GM21360 (cell line): ENCODE measurements at regions not wholly inside any gene's neighbourhood (a gene's known extent, or its start where the extent isn't known, plus 50 kb on each side); places are given as distances from the start of the nearest gene placed in this dataset.

Experiments used
- ATAC-seq: cut with Tn5 transposase; IDR thresholded peaks from one replicate; pipeline ENCODE4 v1.9.1; 2021; ENCODE audit warnings: mild to moderate bottlenecking, moderate library complexity; ENCODE audit not compliant: unreplicated experiment

DNA sequence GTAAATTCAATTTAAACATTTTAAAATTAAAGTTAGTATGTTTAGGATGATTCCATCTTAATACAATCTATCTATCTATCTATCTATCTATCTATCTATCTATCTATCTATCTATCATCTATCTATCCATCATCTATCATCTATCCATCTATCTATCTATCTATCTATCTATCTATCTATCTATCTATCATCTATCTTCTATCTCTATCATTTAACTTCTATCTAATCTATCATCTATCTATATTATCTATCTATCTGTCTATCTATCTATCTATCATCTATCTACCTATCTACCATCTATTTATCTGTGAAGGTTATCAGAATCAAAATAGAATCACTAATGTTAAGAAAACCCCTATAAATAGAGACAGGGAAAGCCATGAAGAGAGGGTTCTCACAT lies 78.3 kb downstream of the RAMP3 start:
- ATAC-seq = no peak

DNA sequence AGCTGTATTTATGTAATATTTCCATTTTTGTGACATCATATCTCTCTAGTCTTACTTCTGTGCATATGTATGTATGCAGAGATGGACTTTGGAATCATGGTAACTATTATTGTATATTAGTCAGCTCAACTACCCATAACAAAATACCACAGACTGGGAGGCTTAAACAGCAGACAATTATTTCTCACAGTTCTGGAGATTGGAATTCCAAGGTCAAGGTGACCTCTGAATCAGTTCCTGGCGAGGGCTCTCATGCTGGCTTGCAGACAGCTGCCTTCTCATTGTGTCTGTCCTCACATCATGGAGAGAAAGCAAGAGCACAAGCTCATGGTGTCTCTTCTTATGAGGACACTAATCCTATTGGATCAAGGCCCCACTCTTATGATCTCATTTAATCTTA lies 79.1 kb downstream of the RAMP3 start:
- ATAC-seq = no peak

DNA sequence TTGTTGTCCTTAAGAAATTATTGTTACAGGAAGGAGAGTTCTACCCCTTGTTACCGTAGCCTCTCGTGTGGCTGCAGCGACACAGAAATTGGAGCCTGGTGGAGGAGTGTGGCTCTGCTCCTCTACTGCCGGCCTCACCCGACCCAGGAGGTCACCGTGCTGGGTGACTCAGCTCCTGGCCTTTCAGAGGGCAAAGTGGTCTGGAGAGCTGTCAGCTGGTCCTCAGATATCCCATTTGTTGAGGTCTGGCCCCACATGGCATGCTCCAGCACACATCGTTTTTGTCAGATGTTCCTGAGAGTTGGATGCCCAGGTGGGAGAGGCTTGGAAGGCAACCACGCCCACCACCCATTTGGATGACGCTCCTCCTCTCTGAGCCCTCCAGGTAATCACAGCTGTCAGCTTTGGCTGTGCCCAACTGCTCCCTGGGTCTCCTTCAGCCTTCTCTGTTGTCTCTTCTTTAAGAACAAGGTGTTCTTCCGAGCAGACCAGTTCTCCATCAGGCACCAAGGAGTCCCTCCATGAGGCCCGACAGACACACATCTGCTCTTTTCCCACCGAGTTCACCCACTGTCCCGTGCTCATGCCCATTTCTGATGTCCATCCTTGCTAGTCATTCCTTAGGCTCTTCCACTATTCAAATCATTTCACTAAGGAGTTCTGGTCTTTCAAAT lies 80.3 kb downstream of the RAMP3 start:
- no peak for ATAC-seq

DNA sequence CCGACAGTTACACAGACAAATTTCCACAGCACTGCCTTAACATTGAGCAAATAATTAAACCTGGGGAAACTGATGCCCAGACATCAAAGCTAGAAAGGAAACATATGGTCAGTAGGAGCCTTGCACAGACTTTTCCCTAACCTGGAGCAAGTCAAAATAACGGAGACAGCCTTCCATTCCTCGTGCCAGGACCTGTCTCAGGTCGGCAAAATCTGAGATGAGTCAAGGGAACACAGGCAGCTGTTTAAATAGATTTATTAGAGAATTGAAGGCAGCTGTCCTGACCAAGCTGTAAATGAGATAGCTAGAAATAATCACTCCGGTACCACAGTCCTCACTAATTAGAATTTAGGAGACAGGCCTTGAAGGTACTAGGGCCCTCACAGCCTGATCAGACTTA lies 81.2 kb downstream of the RAMP3 start:
- ATAC-seq = no peak

DNA sequence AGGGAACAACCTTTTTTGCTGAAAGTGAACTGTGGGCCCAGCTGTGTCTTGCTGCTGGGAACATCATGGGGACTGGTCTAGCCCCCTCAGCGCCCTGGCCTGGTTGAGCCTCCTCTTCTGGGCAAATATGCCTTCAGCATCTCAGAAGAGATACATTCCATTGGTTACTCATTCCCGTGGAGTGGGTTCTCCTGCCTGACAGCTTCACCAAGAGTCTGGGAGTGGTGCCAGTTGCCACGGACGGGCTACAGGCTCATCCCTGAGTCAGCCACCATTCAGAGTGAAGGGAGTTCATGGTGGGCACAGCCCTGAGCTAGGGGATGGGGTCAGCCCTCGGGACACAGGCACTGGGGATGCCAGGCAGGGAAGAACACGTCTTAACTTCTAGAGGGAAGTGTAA lies 81.9 kb downstream of the RAMP3 start:
- no peak for ATAC-seq

DNA sequence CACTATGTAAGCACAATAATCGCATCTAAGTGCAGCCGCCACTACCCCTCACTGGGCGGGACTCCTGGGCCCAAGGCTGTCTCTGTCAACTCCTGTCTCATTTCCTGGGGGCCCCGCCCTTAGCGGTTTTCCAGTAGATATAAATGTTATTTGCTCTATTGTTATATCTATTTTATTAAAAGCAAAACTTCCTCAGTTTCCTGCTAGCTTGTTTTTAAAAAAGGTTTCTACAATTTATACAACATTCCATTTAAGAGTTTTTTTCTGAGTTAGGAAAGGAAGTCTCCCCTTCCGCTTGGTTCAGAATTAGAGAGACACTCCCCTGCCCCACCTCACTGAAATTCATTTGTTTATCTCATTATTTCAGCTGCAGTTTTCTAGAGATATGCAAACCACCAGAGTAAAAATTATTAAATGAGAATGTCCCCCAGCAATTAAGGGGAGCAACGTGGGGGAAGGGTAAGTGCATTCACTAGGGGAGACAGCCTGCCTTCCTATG lies 82.7 kb downstream of the RAMP3 start:
- no peak for ATAC-seq

DNA sequence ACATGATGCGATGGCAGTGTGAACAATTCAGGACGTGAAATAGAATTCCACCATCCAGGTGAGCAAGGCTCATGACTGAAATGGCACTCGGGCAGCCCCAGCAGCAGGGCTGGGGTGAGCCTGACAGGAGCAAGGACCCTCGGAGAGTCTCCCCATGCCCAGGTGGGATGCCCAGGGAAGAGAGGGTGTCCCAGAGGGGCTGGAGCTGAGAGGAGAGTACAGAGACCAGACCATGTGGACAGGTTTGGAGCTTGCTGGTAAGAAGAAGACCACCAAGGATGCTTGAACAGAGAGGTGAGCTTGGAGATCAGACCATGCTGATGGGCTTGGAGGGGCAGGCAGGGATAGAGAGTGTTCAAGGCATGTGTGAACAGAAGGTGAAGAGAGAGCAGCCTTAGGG lies 83.3 kb downstream of the RAMP3 start:
- no peak for ATAC-seq

DNA sequence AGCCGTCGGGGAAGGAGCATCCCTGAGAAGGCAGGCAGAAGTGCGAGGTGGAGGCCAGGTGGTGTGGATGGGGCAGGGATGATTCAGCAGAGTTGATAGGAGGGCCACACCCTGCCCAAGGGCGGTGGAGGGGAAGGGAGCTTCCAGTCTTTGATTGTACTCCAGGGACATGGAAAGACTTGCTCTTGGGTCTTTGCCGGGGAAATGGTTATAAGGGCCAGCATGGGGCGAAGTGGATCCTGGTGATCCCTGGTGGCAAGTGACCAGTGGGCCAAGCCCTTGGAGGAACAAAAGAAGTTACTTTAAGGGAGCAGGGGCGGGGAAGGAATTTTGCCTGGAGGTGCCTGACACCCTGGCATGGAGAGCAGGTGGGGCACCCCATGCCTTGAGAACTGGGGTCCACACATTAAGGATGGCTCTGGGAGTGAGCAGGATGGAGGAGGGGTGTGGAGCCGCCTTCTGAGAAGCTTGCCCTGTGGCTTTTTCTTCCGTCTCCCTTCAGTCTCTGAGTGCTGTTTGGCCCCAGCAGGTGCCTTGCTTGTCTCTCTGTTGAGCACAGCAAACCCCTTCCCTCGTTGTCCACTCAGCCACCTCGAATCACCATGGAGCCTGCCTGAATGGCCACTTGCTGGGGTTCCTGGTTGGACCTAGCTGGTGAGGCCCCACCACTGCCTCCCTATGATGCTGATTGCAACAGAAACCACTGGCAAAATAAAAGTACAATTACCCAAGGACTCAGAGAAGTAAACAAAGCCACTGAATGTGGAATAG lies 83.9 kb downstream of the RAMP3 start:
- ATAC-seq = no peak

DNA sequence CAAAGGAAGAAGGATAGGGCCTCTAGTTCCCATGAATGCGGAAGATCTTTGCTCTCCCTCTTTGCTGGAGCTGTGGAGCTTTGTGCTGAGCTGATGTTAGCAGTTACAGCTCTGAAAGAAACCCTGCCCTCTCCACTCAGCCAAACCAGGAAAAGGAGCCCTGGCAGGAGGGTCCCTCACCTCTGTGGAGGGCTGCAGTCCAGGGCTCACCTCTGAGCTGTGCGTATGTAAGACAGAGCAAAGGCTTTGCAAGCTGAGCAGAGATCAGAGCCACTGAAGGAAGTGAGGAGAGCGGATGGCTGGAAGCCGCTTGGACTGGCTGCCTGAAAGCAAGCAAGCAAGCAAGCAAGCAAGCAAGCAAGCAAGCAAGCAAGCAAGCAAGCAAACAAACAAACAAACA lies 84.7 kb downstream of the RAMP3 start:
- no peak for ATAC-seq

DNA sequence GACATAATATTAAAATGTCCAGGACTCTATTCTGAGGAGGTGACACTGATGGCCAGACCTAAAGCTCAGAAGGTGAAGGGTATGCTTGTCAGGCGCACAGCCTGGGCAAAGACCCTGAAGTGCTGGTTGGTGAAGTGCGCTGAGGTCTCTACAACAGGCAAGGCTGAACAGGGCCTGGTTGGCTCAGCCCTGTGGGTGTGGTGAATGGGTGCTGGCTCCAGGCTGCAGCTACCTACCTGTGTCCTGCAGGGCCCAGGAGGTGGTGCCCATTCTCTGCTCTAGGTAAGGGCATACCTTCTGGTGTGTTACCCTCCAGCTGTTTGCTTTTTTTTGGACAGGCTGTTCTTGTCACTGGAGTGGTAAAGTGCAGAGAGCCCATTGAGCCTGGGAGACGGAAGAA lies 85.1 kb downstream of the RAMP3 start:
- no peak for ATAC-seq

DNA sequence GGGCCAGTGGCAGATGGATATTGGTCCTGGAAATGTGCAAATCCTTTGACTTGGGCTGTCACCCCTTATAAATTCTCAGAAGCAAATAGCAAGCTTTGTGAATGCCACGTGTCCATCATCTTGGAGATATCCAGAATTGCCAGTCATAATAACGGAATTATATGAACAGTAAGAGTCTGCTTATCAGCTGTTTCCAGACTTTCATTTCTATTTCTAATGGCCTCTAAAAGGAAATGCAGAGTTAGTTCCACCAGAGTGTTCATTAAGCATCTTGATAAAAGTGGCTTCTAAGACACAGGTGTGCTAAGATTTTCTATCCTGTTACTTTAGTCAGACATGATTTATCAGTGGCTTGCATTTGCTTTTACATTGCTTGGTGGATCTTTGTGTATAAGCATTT lies 87.4 kb downstream of the RAMP3 start:
- no peak for ATAC-seq

DNA sequence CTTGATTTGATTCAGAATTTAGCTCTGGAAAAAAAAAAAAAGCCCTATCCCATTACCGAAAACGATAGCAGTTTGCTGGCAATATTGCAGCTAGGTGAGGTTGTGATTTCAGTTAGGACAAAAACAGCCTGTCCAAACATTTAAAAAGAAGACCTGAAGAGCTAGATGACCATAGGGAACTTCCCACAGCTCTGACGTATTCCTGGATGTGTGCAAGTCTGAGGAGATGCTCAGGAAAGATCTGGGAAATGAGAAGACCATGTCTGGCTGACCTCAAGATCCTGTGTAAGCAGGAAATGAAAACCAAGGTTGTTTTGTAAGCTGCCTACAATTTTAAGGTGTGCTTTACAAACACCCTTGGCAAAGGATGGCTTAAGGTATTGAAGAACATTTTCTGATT lies 88.7 kb downstream of the RAMP3 start:
- ATAC-seq = no peak

DNA sequence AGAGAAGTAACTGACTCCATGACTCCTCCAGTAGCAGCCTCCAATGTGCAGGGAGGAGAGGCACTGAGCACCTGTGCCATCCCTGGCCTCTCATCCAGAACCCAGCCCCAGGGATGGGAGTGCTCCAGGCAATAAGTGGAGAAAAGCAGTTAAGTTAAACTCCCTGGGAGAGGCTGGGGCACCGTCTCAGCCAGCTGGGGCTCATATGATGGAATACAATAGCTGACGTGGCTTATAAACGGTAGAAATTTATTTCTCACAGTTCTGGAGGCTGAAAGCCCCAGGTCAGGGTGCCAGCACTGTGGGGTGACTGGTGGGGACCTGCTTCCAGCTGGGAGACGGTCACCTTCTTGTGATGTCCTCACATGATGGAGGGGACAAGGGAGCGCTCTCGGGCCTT lies 94.7 kb downstream of the RAMP3 start:
- ATAC-seq = no peak

DNA sequence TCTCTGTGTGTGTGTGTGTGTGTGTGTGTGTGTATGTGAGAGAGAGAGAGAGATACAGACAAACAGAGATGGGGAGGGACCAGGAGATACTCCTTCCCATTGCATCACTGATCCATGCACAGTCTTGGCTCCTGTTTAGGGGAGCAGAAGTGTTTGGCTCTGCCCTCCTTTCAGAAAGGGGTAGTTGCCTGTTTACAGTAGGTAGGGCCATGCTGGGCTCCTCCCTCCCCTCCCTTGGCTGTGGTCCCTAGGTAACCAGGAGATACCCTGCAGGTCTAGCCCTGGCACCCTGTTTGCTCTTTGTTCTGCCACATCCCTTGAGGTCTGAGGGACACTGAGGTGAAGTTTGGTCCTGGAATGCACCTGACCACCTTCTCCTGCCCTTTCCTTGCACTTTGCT lies 95.3 kb downstream of the RAMP3 start:
- no peak for ATAC-seq

DNA sequence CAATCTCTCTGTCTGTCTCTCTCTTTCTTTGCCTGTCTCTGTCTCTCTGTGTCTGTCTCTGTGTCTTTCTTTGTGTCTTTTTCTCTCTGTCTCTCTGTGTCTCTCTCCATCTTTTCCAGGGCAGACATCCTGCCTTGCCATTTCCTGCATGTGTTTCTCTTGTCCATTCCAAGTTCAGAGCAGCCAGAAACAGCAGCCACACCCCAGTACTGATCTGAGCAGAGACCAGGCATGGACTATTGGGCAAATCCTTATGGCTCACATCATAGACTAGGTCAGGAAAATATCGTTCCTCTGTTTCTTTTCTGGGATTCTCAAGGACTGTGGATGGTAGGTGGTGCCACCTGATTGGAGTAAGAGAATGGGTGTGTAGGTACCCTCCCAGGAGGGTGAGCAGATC lies 95.8 kb downstream of the RAMP3 start:
- ATAC-seq = no peak

DNA sequence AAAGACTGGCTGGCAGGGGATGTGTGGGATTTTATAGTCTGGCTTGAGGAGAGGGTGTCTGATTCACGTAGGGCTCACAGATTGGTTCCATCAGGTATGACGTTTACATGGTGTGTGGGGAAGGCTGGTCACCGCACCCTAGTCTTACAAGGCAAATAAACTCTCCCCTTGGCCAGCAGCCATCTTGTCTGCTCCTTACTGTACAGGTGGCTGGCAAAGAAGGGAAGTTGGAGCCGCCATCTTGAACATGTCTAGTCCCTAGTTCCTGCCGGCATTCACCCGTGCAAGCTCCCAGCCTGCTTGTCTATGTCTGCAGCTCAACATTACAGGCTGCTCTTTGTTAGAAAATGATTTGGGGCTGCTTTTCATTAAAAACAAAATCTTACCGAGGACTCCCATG lies 97.6 kb downstream of the RAMP3 start:
- ATAC-seq = no peak

DNA sequence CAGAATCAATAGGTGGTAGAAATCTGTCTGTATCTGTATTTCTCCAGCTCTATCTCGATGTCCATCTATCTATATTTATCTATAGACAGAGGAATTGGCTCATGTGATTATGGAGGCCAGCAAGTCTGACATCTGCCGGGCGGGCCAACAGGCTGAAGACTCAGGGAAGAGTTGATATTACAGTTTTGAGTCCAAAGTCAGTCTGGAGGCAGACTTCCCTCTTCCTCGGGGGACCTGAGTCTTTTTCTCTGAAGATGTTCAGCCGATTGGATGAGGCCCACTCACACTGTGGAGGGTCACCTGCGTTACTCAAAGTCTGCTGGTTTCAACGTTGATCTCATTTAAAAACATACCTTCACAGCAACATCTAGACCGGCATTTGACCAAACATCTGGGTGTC lies 98.7 kb downstream of the RAMP3 start:
- no peak for ATAC-seq

DNA sequence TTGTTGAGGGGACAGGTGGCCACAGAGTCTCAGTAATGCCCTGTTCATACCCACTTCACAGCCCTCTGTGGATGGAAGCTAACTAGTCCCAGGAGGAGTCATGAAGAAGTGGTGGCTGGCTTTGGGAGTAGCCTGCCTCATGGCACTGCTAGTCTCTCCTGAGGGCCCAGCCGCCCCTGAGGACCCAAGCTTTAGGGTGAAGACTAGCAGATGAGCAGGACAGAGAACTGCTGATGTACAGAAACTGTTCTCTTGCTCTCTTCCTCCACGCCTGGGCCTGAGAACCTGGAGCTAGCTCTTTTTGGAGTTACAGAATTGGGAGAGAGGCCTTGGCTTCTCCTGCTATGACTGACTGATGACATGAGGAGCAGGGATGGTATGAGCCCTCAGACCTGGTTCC lies 99.2 kb downstream of the RAMP3 start:
- no peak for ATAC-seq

DNA sequence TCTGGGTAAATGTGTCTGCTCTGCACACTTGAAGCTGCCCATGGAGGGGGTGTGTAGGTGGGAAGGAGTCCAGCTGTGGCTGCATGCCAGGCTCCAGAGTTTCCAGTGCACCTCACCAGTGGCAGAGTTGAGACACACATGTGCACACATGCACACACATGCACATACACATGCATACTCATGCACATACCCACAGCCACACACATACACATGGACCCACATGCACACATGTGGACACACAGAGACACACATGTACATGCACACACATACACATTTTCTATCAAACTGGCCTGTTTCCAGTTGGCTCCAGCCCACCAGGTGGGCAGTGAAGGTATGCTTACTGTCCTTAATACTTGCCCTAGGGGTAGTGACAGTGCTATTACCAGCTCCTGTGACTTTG lies 99.7 kb downstream of the RAMP3 start:
- ATAC-seq = no peak

DNA sequence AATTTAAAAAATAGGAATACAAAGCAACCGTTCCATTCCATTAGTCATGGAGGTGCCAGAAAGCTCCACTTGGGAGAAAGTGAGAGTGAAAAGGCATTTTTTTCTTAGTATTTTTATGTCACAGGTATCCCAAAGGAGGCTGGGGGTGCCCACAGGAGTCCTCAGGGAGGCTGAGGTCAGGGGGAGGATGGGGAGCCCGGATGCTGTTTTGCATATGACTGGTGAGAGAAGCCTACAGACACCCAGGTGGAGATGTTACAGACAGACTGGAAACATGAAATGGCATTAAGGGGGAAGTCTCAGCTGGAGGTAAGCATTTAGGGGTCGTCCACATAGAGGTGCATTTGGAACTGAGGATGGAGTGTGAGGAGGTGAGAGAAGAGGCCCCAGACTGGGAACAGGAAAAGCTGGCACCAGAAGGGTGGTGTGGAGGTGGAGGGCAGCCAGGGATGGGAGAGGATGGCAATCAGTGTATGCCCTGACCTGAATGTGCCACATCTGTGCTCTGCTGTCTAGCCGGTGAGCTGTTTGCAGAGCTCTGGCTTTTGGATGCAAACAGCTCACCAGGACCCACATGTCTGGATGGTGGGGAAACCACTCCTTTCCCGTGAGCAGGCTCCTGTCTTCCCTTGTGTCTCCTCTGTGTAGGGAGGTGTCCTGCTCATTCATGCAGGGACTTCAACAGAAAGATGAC lies 101.1 kb downstream of the RAMP3 start:
- ATAC-seq = no peak

DNA sequence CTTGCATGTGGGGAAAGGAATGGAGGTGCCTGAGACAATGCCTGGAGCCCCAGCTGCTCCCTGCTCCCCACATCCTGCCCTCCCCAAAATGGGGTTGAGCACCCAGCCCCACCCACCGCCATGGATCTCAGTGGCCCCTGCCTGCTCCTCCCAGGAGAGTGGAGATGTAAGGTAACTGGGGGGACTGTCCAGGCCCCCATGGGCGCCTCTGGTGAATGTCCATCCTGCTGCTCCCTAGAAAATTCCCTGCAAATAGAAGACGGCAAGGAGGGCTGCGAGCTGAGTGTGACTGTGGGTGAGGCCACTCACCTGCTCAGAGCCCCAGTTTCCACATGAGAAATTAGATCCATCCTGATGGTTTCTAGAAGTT lies 101.6 kb downstream of the RAMP3 start:
- no peak for ATAC-seq

DNA sequence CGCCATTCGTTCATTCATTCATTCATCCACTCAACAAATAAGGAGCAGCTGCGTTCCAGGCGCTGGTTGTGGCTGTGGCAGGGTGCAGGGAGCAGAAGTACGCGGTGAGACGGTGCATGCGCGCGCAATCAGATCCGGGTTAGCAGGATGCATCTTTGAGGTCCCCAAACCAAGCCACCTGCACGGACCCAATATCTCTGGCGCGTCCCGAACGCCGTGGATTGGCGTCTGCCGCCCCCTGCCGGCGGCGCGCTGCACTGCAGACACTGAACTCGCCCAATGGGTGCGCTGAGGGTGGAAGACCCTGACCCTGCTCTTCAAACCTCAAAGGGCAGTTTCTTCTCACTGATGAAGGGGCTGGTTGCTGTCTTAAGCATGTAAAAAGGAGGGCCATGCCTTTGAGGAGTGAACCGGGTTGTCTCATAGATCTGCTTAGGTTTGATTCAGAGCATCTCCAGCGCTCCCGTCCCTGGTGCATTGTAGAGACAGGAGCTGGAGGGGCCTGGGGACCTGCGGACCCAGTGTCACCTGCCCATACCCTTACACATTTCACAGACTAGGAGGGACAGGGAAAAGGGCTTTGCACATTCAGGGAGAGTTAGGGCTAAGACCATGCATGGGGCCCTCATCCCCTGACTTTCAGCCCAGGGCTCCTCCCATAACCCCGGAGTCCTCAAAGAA lies 102.5 kb downstream of the RAMP3 start:
- peak; percentile 42 for ATAC-seq
